Endothelial cell of umbilical vein (primary cell): ENCODE measurements at regions not wholly inside any gene's neighbourhood (a gene's known extent, or its start where the extent isn't known, plus 50 kb on each side); places are given as distances from the start of the nearest gene placed in this dataset.

Experiments used
- BruUV-seq: library from RNA; stranded (reverse); fragments of 400-500 nt; replicated peaks from 2 replicates; lab custom pipeline; 2021; lab: Mats Ljungman, UMichigan
- CTCF ChIA-PET: fragments of 300-600, 350-600 bp; sonication (Branson Sonifier 250); formaldehyde crosslinking; loops from one replicate; lab custom pipeline; 2021; ENCODE audit warnings: antibody characterized with exemption, inconsistent platforms; lab: Charles Lee
- POLR2A ChIA-PET: fragments of 300-600, 350-600 bp; sonication (Branson Sonifier 250); formaldehyde crosslinking; loops from one replicate; lab custom pipeline; 2021; ENCODE audit warnings: antibody characterized with exemption, inconsistent platforms; lab: Charles Lee
- DNase-seq: peaks from one replicate; pipeline ENCODE4 v3.0.0-alpha.2; 2011; ENCODE audit warnings: low read depth, low spot score
- FAIRE-seq: peaks from 2 replicates; lab custom pipeline; 2011; peaks lifted over from hg19 to GRCh38; lab: Jason Lieb, UNC
- H2AFZ ChIP-seq: 2 replicates; pipeline ENCODE4 v1.6.0; 2012; ENCODE audit warnings: low read depth, low read length, control low read depth, inconsistent platforms
- H3K27ac ChIP-seq: 2 replicates; pipeline ENCODE4 v1.5.1; 2011; ENCODE audit warnings: low read depth, mild to moderate bottlenecking, control low read depth, low read length, moderate library complexity; ENCODE audit not compliant: insufficient read depth
- H3K27me3 ChIP-seq, 2 experiments: 2 replicates each; pipeline versions ENCODE4 v1.6.0 to v1.6.1; 2011; ENCODE audit warnings: low read length in 2 of 2, mixed read lengths in 1 of 2; ENCODE audit not compliant: control insufficient read depth in 2 of 2, insufficient read depth in 2 of 2
- H3K36me3 ChIP-seq, 2 experiments: 2 replicates in 1 of 2; 3 replicates in 1 of 2; pipeline ENCODE4 v1.5.1; 2011; ENCODE audit warnings: low read length in 2 of 2, mild to moderate bottlenecking in 1 of 2, moderate library complexity in 1 of 2; ENCODE audit not compliant: control insufficient read depth in 2 of 2, insufficient read depth in 2 of 2; ENCODE audit errors: extremely low read depth in 1 of 2
- H3K4me1 ChIP-seq: 3 replicates; pipeline ENCODE4 v1.5.1; 2011; ENCODE audit warnings: mild to moderate bottlenecking, low read length; ENCODE audit not compliant: control insufficient read depth, insufficient read depth; ENCODE audit errors: extremely low read depth
- H3K4me2 ChIP-seq: 2 replicates; pipeline ENCODE4 v1.6.1; 2011; ENCODE audit warnings: low read length, control low read depth, mixed read lengths; ENCODE audit not compliant: insufficient read depth
- H3K4me3 ChIP-seq, 3 experiments: fragments of 200-600 bp in 1 of 3; sonication (generic), shearing (Covaris generic) in 1 of 3; replicated peaks in 1 of 3; 2 replicates each; pipeline ENCODE4 v1.5.1; 2011 to 2016; ENCODE audit warnings: control low read depth in 3 of 3, low read length in 3 of 3, mild to moderate bottlenecking in 2 of 3, inconsistent platforms in 1 of 3, low read depth in 1 of 3, moderate library complexity in 1 of 3; ENCODE audit not compliant: insufficient read depth in 1 of 3
- H3K79me2 ChIP-seq: 2 replicates; pipeline ENCODE4 v1.6.0; 2012; ENCODE audit warnings: low read length, inconsistent platforms; ENCODE audit not compliant: control insufficient read depth, insufficient read depth
- H3K9ac ChIP-seq: replicated peaks from 2 replicates; pipeline ENCODE3; 2011; ENCODE audit warnings: low read length, control low read depth; ENCODE audit not compliant: insufficient read depth; ENCODE audit errors: extremely low read depth
- H3K9me1 ChIP-seq: replicated peaks from 3 replicates; pipeline ENCODE4 v1.6.0; 2011; ENCODE audit warnings: mild to moderate bottlenecking, low read length; ENCODE audit not compliant: control insufficient read depth, insufficient read depth; ENCODE audit errors: extremely low read depth
- H3K9me3 ChIP-seq: replicated peaks from 2 replicates; pipeline ENCODE4 v1.5.1; 2012; ENCODE audit warnings: low read length, inconsistent platforms; ENCODE audit not compliant: control insufficient read depth, insufficient read depth
- H4K20me1 ChIP-seq: replicated peaks from 2 replicates; pipeline ENCODE3; 2011; ENCODE audit warnings: mild to moderate bottlenecking, low read length; ENCODE audit not compliant: control insufficient read depth, insufficient read depth; ENCODE audit errors: extremely low read depth
- CTCF ChIP-seq, 2 donors: IDR thresholded peaks; 1 replicate in 1 of 2; 2 replicates in 1 of 2; pipeline ENCODE4 v1.5.1; 2011; ENCODE audit warnings: low read length in 2 of 2, mild to moderate bottlenecking in 2 of 2, moderate library complexity in 2 of 2, control low read depth in 1 of 2, inconsistent platforms in 1 of 2, low read depth in 1 of 2; ENCODE audit not compliant: insufficient read depth in 1 of 2; ENCODE audit errors: extremely low read depth in 1 of 2
- EZH2 ChIP-seq: IDR thresholded peaks from 2 replicates; pipeline ENCODE4 v1.6.1; 2012; ENCODE audit warnings: borderline replicate concordance, low read depth, mild to moderate bottlenecking, moderate library complexity, low read length, inconsistent platforms; ENCODE audit not compliant: severe bottlenecking
- FOS ChIP-seq: IDR thresholded peaks from 2 replicates; pipeline ENCODE4 v1.6.1; 2011; ENCODE audit warnings: mild to moderate bottlenecking, low read length, moderate library complexity, borderline replicate concordance; ENCODE audit not compliant: insufficient read depth
- GATA2 ChIP-seq: IDR thresholded peaks from 2 replicates; pipeline ENCODE4 v1.7.0; 2011; ENCODE audit warnings: low read depth, mild to moderate bottlenecking, moderate library complexity, mixed read lengths, low read length; ENCODE audit not compliant: insufficient read length, insufficient read depth
- MYC ChIP-seq: IDR thresholded peaks from one replicate; pipeline ENCODE4 v1.6.1; 2011; ENCODE audit warnings: mild to moderate bottlenecking, low read depth, low read length
- dilution Hi-C: fragments of 300-500 bp; cut with MboI; formaldehyde crosslinking; loops from one replicate; pipeline ENCODE4 v1.15.0; 2019; ENCODE audit warnings: low sequenced_read_pairs; ENCODE audit not compliant: extremely low pct_ligation_motif_present
- intact Hi-C: fragments of 100-400 bp; cut with micrococcal nuclease; formaldehyde crosslinking; loops from one replicate; pipeline ENCODE4 v1.10.0; 2022
- TF ChIP-seq, protein P1 (sequence below): IDR thresholded peaks from 2 replicates; pipeline ENCODE4 v1.6.1; 2011; ENCODE audit not compliant: insufficient read depth, insufficient read length

DNA sequence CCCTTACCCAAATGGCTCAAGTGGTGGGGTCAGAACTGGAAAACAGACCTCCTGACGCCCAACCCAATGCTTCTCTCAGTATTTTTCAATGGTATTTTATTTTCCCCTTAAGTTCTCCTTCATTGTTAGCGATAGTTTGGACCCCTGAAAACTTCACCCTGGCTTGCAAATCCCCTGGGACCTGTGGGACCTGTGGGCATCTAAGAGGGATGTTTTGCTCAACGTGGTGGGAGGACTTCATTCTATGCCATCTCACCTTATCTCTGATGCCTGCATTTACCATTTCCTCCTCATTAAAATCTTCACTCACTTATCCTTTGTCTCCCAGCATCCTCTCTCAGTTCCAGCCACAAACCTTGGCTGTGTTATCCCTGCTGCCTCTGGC lies 59.4 kb upstream of the GZMB start:
- no peak for TF ChIP-seq CTCF (IDR thresholded peaks at IDR 0.05; ENCODE audit: extremely low read depth in 1 of 2, insufficient read depth in 1 of 2, low read depth in 1 of 2, low read length in 2 of 2)
- TF ChIP-seq EZH2: no peak
- no peak for TF ChIP-seq GATA2
- TF ChIP-seq, protein P1, sequence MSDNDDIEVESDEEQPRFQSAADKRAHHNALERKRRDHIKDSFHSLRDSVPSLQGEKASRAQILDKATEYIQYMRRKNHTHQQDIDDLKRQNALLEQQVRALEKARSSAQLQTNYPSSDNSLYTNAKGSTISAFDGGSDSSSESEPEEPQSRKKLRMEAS: no peak
- TF ChIP-seq MYC: no peak
- no peak for TF ChIP-seq FOS
- DNase-seq (no peak), FAIRE-seq (no peak)
- BruUV-seq: no TSS peak
- Histone ChIP-seq H3K79me2 (no peaks in the 10 kb centered on the region), H3K9ac (no peak overlapping the region), H3K9me1 (no peaks in the 10 kb centered on the region), H3K4me3 (no peak overlapping the region), H3K27ac (no peak overlapping the region), H3K4me1 (no peaks in the 10 kb centered on the region), H3K27me3 (no peaks in the 10 kb centered on the region), H4K20me1 (no peaks in the 10 kb centered on the region), H2AFZ (no peak overlapping the region), H3K9me3 (no peaks in the 10 kb centered on the region), H3K4me2 (no peak overlapping the region), H3K36me3 (no peaks in the 10 kb centered on the region)
- dilution Hi-C loops (no loop called here), intact Hi-C loops (no loop called here)
- CTCF ChIA-PET: interaction anchor here (1.3 kb wide), 1 partner anchor 11 kb away, joined by 3 read pairs; no protein-coding TSS in a partner anchor
- POLR2A ChIA-PET: no interaction called here
